NOMO-1 treated with DMSO at 0.1 percent for 48 hours (cell line): ENCODE measurements at regions not wholly inside any gene's neighbourhood (a gene's known extent, or its start where the extent isn't known, plus 50 kb on each side); places are given as distances from the start of the nearest gene placed in this dataset.

Experiments used
- DNase-seq: peaks from one replicate; lab custom pipeline; 2025; ENCODE audit not compliant: unreplicated experiment; lab: John Stamatoyannopoulos, UW

- DNase-seq = no peak
These were observed 130.1 kb downstream of the KLF12 start for GRCh38 chr13:74004109-74004508.

DNA sequence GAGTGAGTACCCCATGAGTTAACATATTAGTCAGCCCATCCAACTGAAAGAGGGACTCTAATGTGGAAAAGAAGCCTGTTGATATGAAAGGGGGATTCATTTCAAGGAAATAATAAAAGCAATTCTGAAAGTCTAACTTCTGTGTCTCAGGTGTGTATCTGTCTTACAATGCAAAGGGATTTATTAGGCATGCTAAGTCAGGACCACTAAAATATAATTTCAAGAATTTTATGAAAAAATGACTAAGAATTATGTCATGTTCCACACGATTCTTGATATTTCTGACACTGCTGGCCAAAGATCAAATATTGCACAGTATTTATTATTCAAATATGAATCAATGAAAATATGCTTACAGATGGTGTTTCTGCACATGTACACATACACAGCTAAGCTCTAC lies 130.8 kb downstream of the KLF12 start:
- DNase-seq = no peak

DNA sequence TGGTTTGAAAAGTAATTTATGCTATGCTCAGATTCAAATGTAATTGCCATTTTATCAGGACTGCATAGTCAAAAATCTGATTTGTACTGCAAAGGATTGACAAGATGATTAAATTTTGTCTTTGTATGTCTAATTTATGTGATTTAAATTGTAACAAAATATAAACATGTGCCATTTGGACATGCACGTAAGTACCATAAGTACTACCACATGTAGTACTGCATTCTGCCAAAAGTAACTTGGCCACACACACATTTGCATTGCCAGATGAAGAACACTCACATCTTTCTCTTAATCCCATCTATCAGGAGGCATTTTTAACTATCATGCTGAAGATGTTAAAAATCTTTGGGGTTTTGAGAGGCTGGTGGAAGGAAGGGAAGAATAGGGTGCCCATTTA lies 133.3 kb downstream of the KLF12 start:
- DNase-seq = no peak

DNA sequence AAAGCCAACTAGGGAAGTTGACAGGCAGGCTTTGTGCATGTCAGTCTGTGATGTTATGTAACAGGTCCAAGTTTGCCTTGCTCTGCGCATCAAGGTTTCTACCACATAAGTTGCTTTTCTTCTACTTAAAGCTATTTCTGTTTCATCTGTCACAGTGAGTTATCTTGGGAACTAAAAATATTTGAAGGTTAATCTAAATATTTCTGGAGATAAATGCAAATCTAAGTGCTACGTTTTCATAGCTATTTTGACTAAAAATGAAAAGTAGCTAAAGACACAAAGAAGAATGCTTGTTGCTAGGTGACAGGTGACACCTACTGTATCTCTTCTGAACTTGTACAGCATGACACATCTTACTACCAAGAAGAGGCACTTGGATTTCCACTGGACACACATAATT lies 135.6 kb downstream of the KLF12 start:
- no peak for DNase-seq

- DNase-seq = no peak
These were observed 136.2 kb downstream of the KLF12 start for GRCh38 chr13:73997964-73998363.

DNA sequence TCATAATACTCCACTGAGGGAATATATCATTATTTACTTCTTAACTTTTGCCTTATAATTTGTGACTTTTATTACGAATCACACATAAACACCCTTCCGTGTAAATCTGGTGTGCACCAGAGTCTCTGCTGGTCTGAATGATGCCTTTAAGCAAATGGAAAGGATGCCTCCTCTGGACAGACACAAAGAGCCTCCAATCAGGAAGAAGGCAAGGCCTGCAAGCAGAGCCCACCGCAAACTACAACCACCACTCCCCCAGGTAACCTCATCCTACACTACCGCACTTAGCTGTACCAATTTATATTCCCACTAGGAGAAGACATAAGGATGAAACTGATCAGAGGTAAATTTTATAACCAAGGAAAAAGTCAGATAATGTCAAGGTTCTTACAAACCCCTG lies 137.6 kb downstream of the KLF12 start:
- DNase-seq = no peak

DNA sequence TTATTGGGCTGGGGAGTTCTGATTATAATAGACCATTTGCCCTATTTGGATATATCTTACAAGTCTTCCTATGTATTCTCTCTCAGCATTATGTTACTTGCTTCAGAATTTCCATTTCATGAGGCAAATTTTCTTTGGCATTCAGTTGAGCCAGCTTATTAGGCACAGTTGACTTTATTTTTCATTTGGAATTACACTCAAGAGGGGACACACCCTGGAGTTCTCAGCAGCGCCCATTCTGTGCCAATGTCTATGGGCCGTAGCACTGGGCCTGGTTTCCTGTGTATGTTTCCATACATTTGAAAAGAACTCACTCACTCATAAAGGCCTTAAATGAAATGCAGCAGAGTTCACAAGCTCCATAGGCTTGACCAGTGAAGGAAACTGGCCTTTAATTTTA lies 138.5 kb downstream of the KLF12 start:
- DNase-seq = no peak

GRCh38 chr13:73993661-73994060 lies 140.5 kb downstream of the KLF12 start:
- DNase-seq = no peak

DNA sequence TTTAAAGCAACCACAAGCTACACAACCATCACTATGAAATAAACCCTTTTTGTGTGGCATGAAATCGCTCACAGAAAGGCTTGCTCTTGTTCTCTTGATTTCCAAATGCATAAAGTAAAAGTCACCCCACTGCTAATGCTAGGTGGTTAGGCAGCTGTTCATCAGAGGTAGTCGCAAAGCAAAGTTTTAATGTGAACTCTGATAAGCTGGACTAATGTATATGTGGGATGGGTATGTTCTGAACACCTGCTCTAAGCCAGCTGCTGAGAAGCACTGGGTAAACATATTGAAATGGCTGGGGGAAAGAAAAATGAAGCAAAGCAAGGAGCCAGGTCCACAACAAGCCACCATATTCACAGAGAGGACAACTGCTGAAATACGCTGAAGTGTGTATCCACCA lies 142.3 kb downstream of the KLF12 start:
- no peak for DNase-seq

GRCh38 chr13:73991384-73991783 lies 142.8 kb downstream of the KLF12 start:
- no peak for DNase-seq

DNA sequence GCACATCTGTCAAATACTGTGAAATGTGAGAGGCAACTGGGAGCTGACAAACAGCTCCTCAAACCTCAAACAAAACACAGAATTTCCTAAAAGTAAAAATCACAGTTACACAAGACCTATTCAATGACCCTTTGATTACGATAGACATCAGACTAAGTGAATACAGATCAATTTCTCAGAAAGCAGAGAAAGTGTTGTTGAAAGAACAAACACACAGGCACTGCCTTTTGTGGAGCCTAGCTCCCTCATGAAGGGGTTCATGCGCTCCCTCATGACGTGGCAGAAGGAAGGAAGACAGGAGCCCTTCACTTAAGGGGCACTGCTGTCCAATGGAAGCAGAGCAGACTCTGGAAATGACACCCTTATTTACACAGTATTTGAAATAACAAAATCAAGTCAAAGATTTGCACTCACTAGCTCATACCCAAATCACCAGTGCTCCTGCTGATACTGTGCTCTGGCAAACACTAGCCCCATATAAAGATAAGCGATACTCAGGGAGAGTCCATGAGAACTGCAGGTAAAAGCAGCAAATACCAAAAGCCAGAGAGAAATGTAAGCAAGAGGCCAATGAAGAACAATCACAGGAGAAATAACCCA lies 144.9 kb downstream of the KLF12 start:
- no peak for DNase-seq

- no peak for DNase-seq
These were observed 145.7 kb downstream of the KLF12 start for GRCh38 chr13:73988461-73988860.

GRCh38 chr13:73987618-73988017 lies 146.6 kb downstream of the KLF12 start:
- DNase-seq = no peak

DNA sequence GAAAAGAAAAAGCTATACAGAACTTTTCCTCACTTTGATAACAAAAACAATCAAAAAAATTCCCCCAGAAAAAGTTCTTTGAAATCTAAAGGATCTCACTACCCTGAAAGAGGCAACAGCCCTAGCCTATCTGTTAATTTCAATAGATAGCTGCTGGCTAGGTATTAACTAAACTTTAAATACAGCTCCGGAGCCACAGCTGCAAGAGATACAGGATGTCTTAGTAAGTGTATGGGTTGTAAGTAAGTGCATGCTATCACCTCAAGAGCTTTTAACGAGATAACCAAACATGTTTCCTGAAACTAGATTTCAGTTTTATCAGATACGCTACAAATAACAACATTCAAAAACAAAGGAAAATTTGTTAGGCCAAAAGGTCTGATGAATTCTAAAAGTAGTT lies 148.4 kb downstream of the KLF12 start:
- DNase-seq = no peak

DNA sequence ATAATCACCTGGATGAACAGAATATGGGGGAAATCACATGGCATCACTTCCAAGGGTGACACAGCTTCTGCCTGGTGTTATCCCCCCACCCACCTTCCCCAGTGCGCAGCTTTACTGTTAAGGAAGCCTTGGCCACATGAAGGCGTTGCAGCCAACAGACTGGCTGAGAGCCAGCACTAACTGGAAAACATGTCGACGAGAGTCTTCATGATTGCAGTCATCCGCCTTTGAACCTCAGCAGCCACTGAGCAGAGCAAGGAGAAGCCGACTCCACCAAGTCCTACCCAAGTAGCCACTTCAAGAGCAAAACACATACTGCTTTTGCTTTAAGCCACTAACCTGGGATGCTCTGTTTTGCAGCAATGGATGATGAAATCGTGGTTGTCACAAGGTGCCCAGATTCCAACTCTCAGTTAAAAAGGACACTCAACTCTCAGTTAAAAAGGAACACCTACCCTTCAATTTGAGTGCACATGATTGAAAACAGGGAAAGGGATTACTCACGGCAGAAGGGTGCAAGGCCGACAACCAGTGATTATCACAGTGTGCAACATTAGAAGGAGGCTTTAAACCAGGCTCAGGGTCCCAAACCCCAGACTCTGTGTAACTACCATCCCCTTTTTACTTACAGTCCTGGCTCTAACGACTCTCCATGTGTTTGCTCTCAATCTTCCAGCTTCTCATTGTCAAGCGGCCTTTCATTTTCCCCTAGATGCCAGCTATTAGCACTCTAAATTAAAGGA lies 149.1 kb downstream of the KLF12 start:
- DNase-seq = no peak

DNA sequence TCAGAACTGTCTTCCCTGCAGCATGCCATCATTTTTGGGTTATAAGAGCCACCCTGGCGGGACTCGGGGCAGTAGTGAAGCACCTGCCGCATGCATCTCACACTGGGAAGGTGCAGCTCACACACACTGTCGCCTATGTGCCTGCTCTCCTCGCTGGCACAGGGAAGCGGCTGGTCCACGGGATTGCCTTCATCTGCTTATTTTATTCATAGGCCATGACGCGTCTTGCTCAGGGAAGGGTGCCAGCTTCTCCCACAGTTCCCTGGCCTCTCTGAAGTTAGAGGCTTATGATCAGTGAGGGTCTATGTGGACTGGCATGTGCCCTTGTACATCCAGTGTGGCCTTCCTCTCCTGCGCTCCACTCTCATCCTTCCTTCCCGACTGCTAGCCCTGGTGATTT lies 150.0 kb downstream of the KLF12 start:
- DNase-seq = no peak

DNA sequence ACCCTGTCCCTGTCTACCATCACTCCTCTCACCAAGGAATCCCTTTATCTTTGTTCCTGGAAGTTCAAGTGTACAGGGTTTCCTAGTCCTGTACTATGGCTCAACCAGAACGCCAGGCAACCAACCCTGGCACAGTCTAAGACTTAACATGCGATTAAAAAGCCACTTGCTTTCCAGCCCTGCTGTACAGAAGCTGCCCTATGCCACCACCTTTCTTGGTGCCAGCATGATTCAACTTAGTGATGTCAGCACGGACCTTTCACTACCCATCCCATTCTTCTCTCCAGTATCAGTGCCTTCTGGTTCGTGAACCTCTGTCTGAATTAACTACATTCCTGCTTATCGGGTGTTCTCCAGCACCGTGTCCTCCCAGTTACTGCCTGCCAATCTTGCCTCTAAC lies 151.1 kb downstream of the KLF12 start:
- DNase-seq = no peak

- DNase-seq = no peak
These were observed 152.6 kb downstream of the KLF12 start for GRCh38 chr13:73981595-73981994.

- DNase-seq = no peak
These were observed 158.4 kb downstream of the KLF12 start for GRCh38 chr13:73975767-73976166.

GRCh38 chr13:73974051-73974450 lies 160.2 kb downstream of the KLF12 start:
- DNase-seq = no peak

DNA sequence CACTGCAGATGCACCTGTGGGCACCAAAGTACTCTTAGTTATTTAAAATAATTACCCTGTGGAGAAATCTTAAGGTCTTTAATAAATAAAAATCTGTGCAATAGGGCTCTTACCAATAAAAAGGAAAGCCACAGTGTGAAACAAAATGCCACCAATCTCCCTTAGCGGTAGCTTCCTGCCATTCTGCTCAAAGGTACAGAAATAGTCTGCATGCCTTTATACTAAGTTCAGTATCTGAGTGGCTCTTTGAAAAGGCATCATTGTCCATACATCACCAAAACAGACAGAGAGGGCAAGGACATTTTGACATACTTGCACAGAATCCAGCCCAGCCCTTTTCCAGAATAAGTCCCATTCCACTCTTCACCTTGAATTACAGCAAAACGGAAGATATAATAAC lies 161.0 kb downstream of the KLF12 start:
- DNase-seq = no peak

GRCh38 chr13:73972545-73972944 lies 161.7 kb downstream of the KLF12 start:
- no peak for DNase-seq

GRCh38 chr13:73971481-73971880 lies 162.7 kb downstream of the KLF12 start:
- no peak for DNase-seq
